ENCODE measurements at regions not wholly inside any gene's neighbourhood (a gene's known extent, or its start where the extent isn't known, plus 50 kb on each side); places are given as distances from the start of the nearest gene placed in this dataset.

GRCh38 chr1:218614031-218614430 is 268.9 kb downstream of the TGFB2 start:
- no peak for DNase-seq (ENCODE audit: low read depth)
- in situ Hi-C loops (cut with HindIII; ENCODE audit: low pct_unique_long_range_greater_than_20kb, low sequenced_read_pairs), result no loop called here

GRCh38 chr1:218616681-218617080 is 271.5 kb downstream of the TGFB2 start:
- in situ Hi-C loops (cut with HindIII; ENCODE audit: low pct_unique_long_range_greater_than_20kb, low sequenced_read_pairs), result no loop called here
- DNase-seq (ENCODE audit: low read depth), result peak; percentile 33

GRCh38 chr1:218617986-218618385 is 272.9 kb downstream of the TGFB2 start:
- no peak for DNase-seq (ENCODE audit: low read depth)
- in situ Hi-C loops (cut with HindIII; ENCODE audit: low pct_unique_long_range_greater_than_20kb, low sequenced_read_pairs), result no loop called here

- in situ Hi-C loops (cut with HindIII; ENCODE audit: low pct_unique_long_range_greater_than_20kb, low sequenced_read_pairs), result no loop called here
- peak; percentile 12 for DNase-seq (ENCODE audit: low read depth)
Observed at GRCh38 chr1:218620956-218621355, 275.8 kb downstream of the TGFB2 start.

- DNase-seq (ENCODE audit: low read depth), result no peak
- in situ Hi-C loops (cut with HindIII; ENCODE audit: low pct_unique_long_range_greater_than_20kb, low sequenced_read_pairs), result no loop called here
Observed at GRCh38 chr1:218624052-218624451, 278.9 kb downstream of the TGFB2 start.

GRCh38 chr1:218625393-218625792 is 280.3 kb downstream of the TGFB2 start:
- in situ Hi-C loops (cut with HindIII; ENCODE audit: low pct_unique_long_range_greater_than_20kb, low sequenced_read_pairs), result no loop called here
- DNase-seq (ENCODE audit: low read depth), result no peak

- in situ Hi-C loops (cut with HindIII; ENCODE audit: low pct_unique_long_range_greater_than_20kb, low sequenced_read_pairs), result no loop called here
Observed at GRCh38 chr1:218633238-218633988, 288.3 kb downstream of the TGFB2 start.

GRCh38 chr1:218634212-218634611 is 289.1 kb downstream of the TGFB2 start:
- DNase-seq (ENCODE audit: low read depth), result no peak
- in situ Hi-C loops (cut with HindIII; ENCODE audit: low pct_unique_long_range_greater_than_20kb, low sequenced_read_pairs), result no loop called here

More at GRCh38 chr1:218633238-218633988, 288.3 kb downstream of the TGFB2 start:
- no peak for DNase-seq (ENCODE audit: low read depth)

- no peak for DNase-seq (ENCODE audit: low read depth)
- in situ Hi-C loops (cut with HindIII; ENCODE audit: low pct_unique_long_range_greater_than_20kb, low sequenced_read_pairs), result no loop called here
Observed at GRCh38 chr1:218636548-218636947, 291.4 kb downstream of the TGFB2 start.

GRCh38 chr1:218640173-218640572 is 295.0 kb downstream of the TGFB2 start:
- in situ Hi-C loops (cut with HindIII; ENCODE audit: low pct_unique_long_range_greater_than_20kb, low sequenced_read_pairs), result no loop called here
- DNase-seq (ENCODE audit: low read depth), result no peak

GRCh38 chr1:218642033-218642948 is 297.2 kb downstream of the TGFB2 start:
- DNase-seq (ENCODE audit: low read depth), result no peak

GRCh38 chr1:218643281-218643680 is 298.1 kb downstream of the TGFB2 start:
- no peak for DNase-seq (ENCODE audit: low read depth)
- in situ Hi-C loops (cut with HindIII; ENCODE audit: low pct_unique_long_range_greater_than_20kb, low sequenced_read_pairs), result no loop called here

More at GRCh38 chr1:218642033-218642948, 297.2 kb downstream of the TGFB2 start:
- in situ Hi-C loops (cut with HindIII; ENCODE audit: low pct_unique_long_range_greater_than_20kb, low sequenced_read_pairs), result no loop called here

GRCh38 chr1:218643926-218644325 is 298.8 kb downstream of the TGFB2 start:
- in situ Hi-C loops (cut with HindIII; ENCODE audit: low pct_unique_long_range_greater_than_20kb, low sequenced_read_pairs), result no loop called here
- no peak for DNase-seq (ENCODE audit: low read depth)

- no peak for DNase-seq (ENCODE audit: low read depth)
- in situ Hi-C loops (cut with HindIII; ENCODE audit: low pct_unique_long_range_greater_than_20kb, low sequenced_read_pairs), result no loop called here
Observed at GRCh38 chr1:218646288-218646687, 301.2 kb downstream of the TGFB2 start.

- in situ Hi-C loops (cut with HindIII; ENCODE audit: low pct_unique_long_range_greater_than_20kb, low sequenced_read_pairs), result no loop called here
- DNase-seq (ENCODE audit: low read depth), result no peak
Observed at GRCh38 chr1:218656301-218657037, 311.3 kb downstream of the TGFB2 start.

- in situ Hi-C loops (cut with HindIII; ENCODE audit: low pct_unique_long_range_greater_than_20kb, low sequenced_read_pairs), result no loop called here
- no peak for DNase-seq (ENCODE audit: low read depth)
Observed at GRCh38 chr1:218658269-218658668, 313.1 kb downstream of the TGFB2 start.

- in situ Hi-C loops (cut with HindIII; ENCODE audit: low pct_unique_long_range_greater_than_20kb, low sequenced_read_pairs), result no loop called here
Observed at GRCh38 chr1:218658899-218659298, 313.8 kb downstream of the TGFB2 start.

GRCh38 chr1:218659911-218660677 is 315.0 kb downstream of the TGFB2 start:
- in situ Hi-C loops (cut with HindIII; ENCODE audit: low pct_unique_long_range_greater_than_20kb, low sequenced_read_pairs), result no loop called here
- peak; percentile 65 for DNase-seq (ENCODE audit: low read depth)

More at GRCh38 chr1:218658899-218659298, 313.8 kb downstream of the TGFB2 start:
- DNase-seq (ENCODE audit: low read depth), result no peak
